RWPE2 (cell line): ENCODE measurements at regions not wholly inside any gene's neighbourhood (a gene's known extent, or its start where the extent isn't known, plus 50 kb on each side); places are given as distances from the start of the nearest gene placed in this dataset.

Experiments used
- ATAC-seq: fragments of 200-7000 bp; cut with Tn5 transposase; 3 replicates; pipeline ENCODE4 v1.9.1; 2021; ENCODE audit warnings: low read depth
- DNase-seq: peaks from one replicate; pipeline ENCODE4 v3.0.0-alpha.2; 2020; ENCODE audit warnings: low spot score
- H3K27ac ChIP-seq: fragments of 450-650 bp; 2 replicates; pipeline ENCODE4 v1.5.1; 2017; ENCODE audit warnings: mild to moderate bottlenecking; ENCODE audit not compliant: poor library complexity, severe bottlenecking
- H3K27me3 ChIP-seq: fragments of 250-450 bp; sonication (Bioruptor Pico); 2 replicates; pipeline ENCODE4 v1.5.1; 2021; ENCODE audit warnings: mild to moderate bottlenecking, moderate library complexity; ENCODE audit not compliant: insufficient read depth, poor library complexity, severe bottlenecking
- H3K36me3 ChIP-seq: fragments of 250-450 bp; sonication (Bioruptor Pico); 2 replicates; pipeline ENCODE4 v1.5.1; 2020; ENCODE audit warnings: low read depth, mild to moderate bottlenecking, moderate library complexity
- H3K4me1 ChIP-seq: fragments of 250-450 bp; sonication (Bioruptor Pico); 2 replicates; pipeline ENCODE4 v1.5.1; 2021; ENCODE audit warnings: mild to moderate bottlenecking, moderate library complexity; ENCODE audit not compliant: insufficient read depth, poor library complexity, severe bottlenecking
- H3K4me3 ChIP-seq: fragments of 250-450 bp; sonication (Bioruptor Pico); 2 replicates; pipeline ENCODE4 v1.5.1; 2021; ENCODE audit warnings: mild to moderate bottlenecking, moderate library complexity; ENCODE audit not compliant: severe bottlenecking
- H3K9me3 ChIP-seq: fragments of 250-450 bp; sonication (Bioruptor Pico); 2 replicates; pipeline ENCODE4 v1.5.1; 2021; ENCODE audit warnings: mild to moderate bottlenecking, moderate library complexity; ENCODE audit not compliant: severe bottlenecking
- CTCF ChIP-seq: fragments of 450-650 bp; IDR thresholded peaks from one replicate; pipeline ENCODE4 v1.5.1; 2017; ENCODE audit warnings: mild to moderate bottlenecking, moderate library complexity; ENCODE audit not compliant: poor library complexity, severe bottlenecking

DNA sequence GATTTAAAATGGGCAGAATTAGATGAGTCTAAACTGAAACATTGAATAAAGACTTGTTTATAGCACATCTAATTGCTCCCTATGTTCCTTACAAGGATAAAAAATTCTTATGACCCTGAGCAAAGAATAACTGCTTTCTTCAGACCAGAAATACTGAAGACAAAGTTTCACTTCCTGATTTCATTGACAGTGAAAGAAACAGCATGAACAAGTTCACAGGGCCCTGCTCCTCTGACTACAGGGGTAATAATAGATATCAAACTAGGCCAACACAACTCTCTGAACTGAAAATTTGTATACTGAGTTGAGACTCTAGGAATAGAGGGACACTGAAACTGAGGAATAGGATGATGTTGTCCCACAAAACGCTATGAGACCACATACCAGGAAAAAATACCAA, 1383.3 kb upstream of the CDH2 start:
- ATAC-seq, result no peak
- Histone ChIP-seq H3K27me3 (no peaks in the 10 kb centered on the region), H3K9me3 (no peaks in the 10 kb centered on the region), H3K4me3 (no peak overlapping the region), H3K36me3 (no peaks in the 10 kb centered on the region), H3K27ac (no peak overlapping the region), H3K4me1 (no peaks in the 10 kb centered on the region)
- DNase-seq, result no peak
- TF ChIP-seq CTCF, result no peak

- no peak overlapping the region for H3K4me3 ChIP-seq
- no peak overlapping the region for H3K27ac ChIP-seq
- no peaks in the 10 kb centered on the region for H3K4me1 ChIP-seq
- ATAC-seq, result no peak
- no peak for TF ChIP-seq CTCF
- no peak for DNase-seq
- H3K9me3 ChIP-seq, result no peaks in the 10 kb centered on the region
- H3K36me3 ChIP-seq, result no peaks in the 10 kb centered on the region
- H3K27me3 ChIP-seq, result no peaks in the 10 kb centered on the region
These were observed 1379.1 kb upstream of the CDH2 start for GRCh38 chr18:29556070-29556469.

DNA sequence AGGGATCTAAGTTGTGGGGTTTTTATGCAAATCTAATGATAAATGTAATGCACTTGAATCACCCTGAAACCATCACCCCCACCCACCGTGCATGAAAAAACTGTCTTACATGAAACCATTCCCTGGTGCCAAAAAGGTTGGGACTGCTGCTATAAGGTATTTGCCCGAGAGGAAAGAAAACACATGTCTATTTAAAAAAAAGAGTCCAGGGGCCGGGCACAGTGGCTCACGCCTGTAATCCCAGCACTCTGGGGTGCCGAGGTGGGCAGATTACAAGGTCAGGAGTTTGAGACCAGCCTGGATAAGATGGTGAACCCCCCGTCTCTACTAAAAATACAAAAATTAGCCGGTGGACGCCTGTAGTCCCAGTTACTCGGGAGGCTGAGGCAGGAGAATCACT, 1372.8 kb upstream of the CDH2 start:
- no peak for ATAC-seq
- Histone ChIP-seq H3K9me3 (no peaks in the 10 kb centered on the region), H3K4me1 (no peaks in the 10 kb centered on the region), H3K27me3 (no peaks in the 10 kb centered on the region), H3K4me3 (no peak overlapping the region), H3K27ac (no peak overlapping the region), H3K36me3 (no peaks in the 10 kb centered on the region)
- no peak for DNase-seq
- no peak for TF ChIP-seq CTCF

DNA sequence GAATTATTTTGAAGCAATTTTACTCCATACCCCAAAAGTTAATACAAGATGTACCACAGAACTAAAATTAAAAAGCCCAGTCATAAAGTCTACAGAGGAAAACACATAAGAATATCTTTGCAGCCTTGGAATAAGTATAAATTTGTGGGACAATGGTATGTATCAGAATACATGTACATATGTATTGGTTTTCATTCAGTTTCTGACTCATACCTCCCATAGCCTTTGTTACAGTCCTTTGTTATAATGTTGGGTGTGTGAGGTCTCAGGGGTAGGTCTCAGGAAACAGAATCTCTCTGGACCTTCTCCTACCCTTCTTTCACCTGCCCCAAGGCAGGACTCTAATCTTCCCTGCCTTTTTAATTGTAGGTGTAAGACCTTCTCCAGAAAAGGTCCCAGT, 1370.7 kb upstream of the CDH2 start:
- no peak overlapping the region for H3K27ac ChIP-seq
- no peaks in the 10 kb centered on the region for H3K9me3 ChIP-seq
- no peak for ATAC-seq
- no peak overlapping the region for H3K4me3 ChIP-seq
- no peaks in the 10 kb centered on the region for H3K4me1 ChIP-seq
- DNase-seq, result no peak
- no peak for TF ChIP-seq CTCF
- no peaks in the 10 kb centered on the region for H3K27me3 ChIP-seq
- H3K36me3 ChIP-seq, result no peaks in the 10 kb centered on the region

GRCh38 chr18:29540548-29540947, 1363.6 kb upstream of the CDH2 start:
- no peak for DNase-seq

More at GRCh38 chr18:29540548-29540947, 1363.6 kb upstream of the CDH2 start:
- Histone ChIP-seq H3K36me3 (no peaks in the 10 kb centered on the region), H3K4me3 (no peak overlapping the region), H3K27me3 (no peaks in the 10 kb centered on the region), H3K27ac (no peak overlapping the region), H3K9me3 (no peaks in the 10 kb centered on the region), H3K4me1 (no peaks in the 10 kb centered on the region)
- no peak for ATAC-seq
- TF ChIP-seq CTCF, result no peak
